AG09309 (cell line): ENCODE measurements at regions not wholly inside any gene's neighbourhood (a gene's known extent, or its start where the extent isn't known, plus 50 kb on each side); places are given as distances from the start of the nearest gene placed in this dataset.
A peak's percentile ranks its signal among the peaks of the same experiment; 100 is the strongest.

Experiments
- DNase-seq: peaks from one replicate; pipeline ENCODE4 v3.0.0-alpha.2; 2010; ENCODE audit warnings: low read depth
- H3K4me3 ChIP-seq: 2 replicates; pipeline ENCODE4 v1.5.1; 2011; ENCODE audit warnings: mild to moderate bottlenecking, low read depth, low read length, moderate library complexity; ENCODE audit not compliant: control insufficient read depth
- CTCF ChIP-seq: IDR thresholded peaks from 2 replicates; pipeline ENCODE4 v1.5.1; 2011; ENCODE audit warnings: mild to moderate bottlenecking, low read depth, low read length, inconsistent platforms; ENCODE audit not compliant: insufficient read depth, control insufficient read depth; ENCODE audit errors: missing control alignments

GRCh38 chr14:51490205-51490604 lies 161.5 kb upstream of the FRMD6 start:
- DNase-seq, result peak; percentile 84
- TF ChIP-seq CTCF, result no peak
- H3K4me3 ChIP-seq, result no peak overlapping the region

- H3K4me3 ChIP-seq, result no peak overlapping the region
- no peak for DNase-seq
- TF ChIP-seq CTCF, result no peak
These were observed 160.6 kb upstream of the FRMD6 start for GRCh38 chr14:51491036-51491545.

- DNase-seq, result no peak
- H3K4me3 ChIP-seq, result no peak overlapping the region
- no peak for TF ChIP-seq CTCF
These were observed 159.9 kb upstream of the FRMD6 start for GRCh38 chr14:51491776-51492175.

GRCh38 chr14:51495319-51495718 lies 156.4 kb upstream of the FRMD6 start:
- DNase-seq, result no peak
- no peak for TF ChIP-seq CTCF
- no peak overlapping the region for H3K4me3 ChIP-seq

- no peak for DNase-seq
- no peak overlapping the region for H3K4me3 ChIP-seq
- no peak for TF ChIP-seq CTCF
These were observed 153.1 kb upstream of the FRMD6 start for GRCh38 chr14:51498411-51499227.

DNA sequence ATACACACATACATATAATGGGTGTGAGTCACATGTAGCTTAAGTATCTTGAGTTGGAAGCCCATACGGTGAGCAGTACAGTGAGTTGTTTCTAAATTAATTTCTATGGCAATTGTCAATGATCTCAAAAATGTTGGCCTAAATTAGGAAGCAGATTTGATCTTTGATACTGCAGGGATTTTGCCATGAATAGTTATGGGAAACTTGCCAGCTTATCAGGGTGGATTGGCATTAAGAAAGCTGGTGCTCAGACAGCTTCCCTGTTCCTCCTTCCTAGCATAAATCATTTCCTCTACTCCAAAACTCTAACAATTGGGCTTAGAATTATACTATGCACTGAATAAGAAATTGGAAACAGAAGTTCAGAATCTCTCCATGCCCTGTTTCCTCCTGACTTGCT lies 150.9 kb upstream of the FRMD6 start:
- no peak for TF ChIP-seq CTCF
- DNase-seq, result no peak
- no peak overlapping the region for H3K4me3 ChIP-seq
